ENCODE measurements at regions not wholly inside any gene's neighbourhood (a gene's known extent, or its start where the extent isn't known, plus 50 kb on each side); places are given as distances from the start of the nearest gene placed in this dataset.

GRCh38 chr13:40863723-40864122 is 74.3 kb downstream of the SLC25A15 start:
- no peak overlapping the region for H3K4me3 ChIP-seq
- POLR2A ChIA-PET, result no interaction called here
- no peak overlapping the region for H3K27ac ChIP-seq
- FAIRE-seq (no peak), DNase-seq (ENCODE audit: low read depth in 1 of 2, low spot score in 1 of 2) (no peak), ATAC-seq (no peak)
- no peaks in the 10 kb centered on the region for H3K9me3 ChIP-seq
- TF ChIP-seq ZSCAN20 (CRISPR knock-in tag; IDR thresholded peaks at IDR 0.05) (no peak), HOXB5 (CRISPR knock-in tag; IDR thresholded peaks at IDR 0.05) (no peak), TP53 (CRISPR knock-in tag; IDR thresholded peaks at IDR 0.05) (no peak), HMGXB4 (CRISPR knock-in tag; IDR thresholded peaks at IDR 0.05; ENCODE audit: borderline replicate concordance) (no peak), RFX5 (IDR thresholded peaks at IDR 0.05) (no peak), EHF (CRISPR knock-in tag; IDR thresholded peaks at IDR 0.05) (no peak), CEBPB (IDR thresholded peaks at IDR 0.05) (no peak), MAZ (IDR thresholded peaks at IDR 0.05; ENCODE audit: borderline replicate concordance, low read depth, low read length) (no peak), ZFP36 (IDR thresholded peaks at IDR 0.05; ENCODE audit: borderline replicate concordance, partially characterized antibody) (no peak), NPAS2 (CRISPR knock-in tag; IDR thresholded peaks at IDR 0.05; ENCODE audit: borderline replicate concordance) (no peak)
- TF ChIP-seq, protein P1, sequence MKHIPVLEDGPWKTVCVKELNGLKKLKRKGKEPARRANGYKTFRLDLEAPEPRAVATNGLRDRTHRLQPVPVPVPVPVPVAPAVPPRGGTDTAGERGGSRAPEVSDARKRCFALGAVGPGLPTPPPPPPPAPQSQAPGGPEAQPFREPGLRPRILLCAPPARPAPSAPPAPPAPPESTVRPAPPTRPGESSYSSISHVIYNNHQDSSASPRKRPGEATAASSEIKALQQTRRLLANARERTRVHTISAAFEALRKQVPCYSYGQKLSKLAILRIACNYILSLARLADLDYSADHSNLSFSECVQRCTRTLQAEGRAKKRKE (CRISPR knock-in tag; IDR thresholded peaks at IDR 0.05; ENCODE audit: low read depth), result no peak
- H3K4me2 ChIP-seq, result no peak overlapping the region
- CTCF ChIA-PET, result no interaction called here
- 74% methylated on average over 4 of the region's 4 CpGs for WGBS (ENCODE audit: missing lambda C conversion rate)
- H3K4me1 ChIP-seq, result no peaks in the 10 kb centered on the region

GRCh38 chr13:40874138-40874779 is 84.8 kb downstream of the SLC25A15 start:
- ATAC-seq (no peak), FAIRE-seq (no peak), DNase-seq (ENCODE audit: low read depth in 1 of 2, low spot score in 1 of 2) (no peak)
- CTCF ChIA-PET, result interaction anchor here (1.2 kb wide), 1 partner anchor 62 kb away, joined by 3 read pairs; no protein-coding TSS in a partner anchor
- H3K4me2 ChIP-seq, result no peak overlapping the region
- no peak overlapping the region for H3K4me3 ChIP-seq
- H3K27ac ChIP-seq, result no peak overlapping the region
- H3K9me3 ChIP-seq, result 0 out of 3 replicates have a peak, but pooled peaks cover 2% of the 10 kb centered on the region
- TF ChIP-seq CHD2 (IDR thresholded peaks at IDR 0.05; ENCODE audit: low read length, partially characterized antibody) (no peak), KDM5A (IDR thresholded peaks at IDR 0.05) (no peak), MAFK (IDR thresholded peaks at IDR 0.05; ENCODE audit: partially characterized antibody) (no peak), ELK1 (IDR thresholded peaks at IDR 0.05; ENCODE audit: low read depth, low read length) (no peak), CHD4 (IDR thresholded peaks at IDR 0.05; ENCODE audit: borderline replicate concordance) (no peak), HOXB5 (CRISPR knock-in tag; IDR thresholded peaks at IDR 0.05) (no peak), MYC (IDR thresholded peaks at IDR 0.05; ENCODE audit: borderline replicate concordance, low read length) (no peak), MAZ (IDR thresholded peaks at IDR 0.05; ENCODE audit: borderline replicate concordance, low read depth, low read length) (no peak), USF2 (IDR thresholded peaks at IDR 0.05) (no peak), EHMT2 (IDR thresholded peaks at IDR 0.05; ENCODE audit: low read depth) (no peak), RCOR1 (IDR thresholded peaks at IDR 0.05; ENCODE audit: low read depth, low read length) (no peak), RARB (CRISPR knock-in tag; IDR thresholded peaks at IDR 0.05) (no peak), BHLHE40 (IDR thresholded peaks at IDR 0.05; ENCODE audit: low read depth, low read length) (no peak), CEBPB (IDR thresholded peaks at IDR 0.05) (no peak)
- TF ChIP-seq, protein P1 (CRISPR knock-in tag; IDR thresholded peaks at IDR 0.05; ENCODE audit: low read depth), result no peak
- 47% methylated on average over 5 of the region's 5 CpGs for WGBS (ENCODE audit: missing lambda C conversion rate)
- H3K4me1 ChIP-seq, result no peaks in the 10 kb centered on the region
- POLR2A ChIA-PET, result no interaction called here
